ENCODE measurements at regions not wholly inside any gene's neighbourhood (a gene's known extent, or its start where the extent isn't known, plus 50 kb on each side); places are given as distances from the start of the nearest gene placed in this dataset.

- Histone ChIP-seq H3K4me3 (no peak overlapping the region), H3K27me3 (replicated peaks) (no peaks in the 10 kb centered on the region; the same call in 1 of the 2 replicates), H3K9me3 (replicated peaks) (peaks cover 9% of the 10 kb centered on the region), H3K36me3 (no peaks in the 10 kb centered on the region), H3K4me1 (replicated peaks) (no peaks in the 10 kb centered on the region), H3K27ac (no peak overlapping the region)
- no peak for DNase-seq (ENCODE audit: low read depth in 1 of 2, low spot score in 2 of 2)
These were observed 1245.7 kb upstream of the LRRTM1 start for GRCh38 chr2:81550277-81550676.

- H3K27me3 ChIP-seq (replicated peaks), result no peaks in the 10 kb centered on the region
- H3K9me3 ChIP-seq (replicated peaks), result peaks cover 9% of the 10 kb centered on the region
- no peaks in the 10 kb centered on the region for H3K36me3 ChIP-seq
- DNase-seq (ENCODE audit: low read depth in 1 of 2, low spot score in 2 of 2), result no peak
- no peaks in the 10 kb centered on the region for H3K4me1 ChIP-seq (replicated peaks)
- no peak overlapping the region for H3K4me3 ChIP-seq
- no peak overlapping the region for H3K27ac ChIP-seq
These were observed 1245.1 kb upstream of the LRRTM1 start for GRCh38 chr2:81549646-81550045.

GRCh38 chr2:81545626-81546025 lies 1241.1 kb upstream of the LRRTM1 start:
- Histone ChIP-seq H3K27ac (no peak overlapping the region), H3K9me3 (replicated peaks) (peaks cover 5% of the 10 kb centered on the region), H3K4me1 (replicated peaks) (no peaks in the 10 kb centered on the region), H3K36me3 (no peaks in the 10 kb centered on the region), H3K4me3 (no peak overlapping the region), H3K27me3 (replicated peaks) (no peaks in the 10 kb centered on the region)
- no peak for DNase-seq (ENCODE audit: low read depth in 1 of 2, low spot score in 2 of 2)

GRCh38 chr2:81542119-81542518 lies 1237.6 kb upstream of the LRRTM1 start:
- Histone ChIP-seq H3K27ac (no peak overlapping the region), H3K27me3 (replicated peaks) (no peaks in the 10 kb centered on the region)

GRCh38 chr2:81529944-81530343 lies 1225.4 kb upstream of the LRRTM1 start:
- H3K27me3 ChIP-seq (replicated peaks), result no peaks in the 10 kb centered on the region
- no peak overlapping the region for H3K27ac ChIP-seq
- peaks cover 4% of the 10 kb centered on the region; the same call in 1 of the 2 replicates for H3K9me3 ChIP-seq (replicated peaks)

More at GRCh38 chr2:81542119-81542518, 1237.6 kb upstream of the LRRTM1 start:
- Histone ChIP-seq H3K9me3 (replicated peaks) (no peaks in the 10 kb centered on the region), H3K4me3 (no peak overlapping the region), H3K36me3 (no peaks in the 10 kb centered on the region), H3K4me1 (replicated peaks) (no peaks in the 10 kb centered on the region)
- no peak for DNase-seq (ENCODE audit: low read depth in 1 of 2, low spot score in 2 of 2)

GRCh38 chr2:81528852-81529480 lies 1224.4 kb upstream of the LRRTM1 start:
- no peak for DNase-seq (ENCODE audit: low read depth in 1 of 2, low spot score in 2 of 2)
- no peaks in the 10 kb centered on the region for H3K4me1 ChIP-seq (replicated peaks)
- H3K36me3 ChIP-seq, result no peaks in the 10 kb centered on the region

More at GRCh38 chr2:81529944-81530343, 1225.4 kb upstream of the LRRTM1 start:
- no peak for DNase-seq (ENCODE audit: low read depth in 1 of 2, low spot score in 2 of 2)
- Histone ChIP-seq H3K4me3 (no peak overlapping the region), H3K4me1 (replicated peaks) (no peaks in the 10 kb centered on the region), H3K36me3 (no peaks in the 10 kb centered on the region)

GRCh38 chr2:81523344-81523743 lies 1218.8 kb upstream of the LRRTM1 start:
- no peaks in the 10 kb centered on the region for H3K27me3 ChIP-seq (replicated peaks)
- H3K4me1 ChIP-seq (replicated peaks), result no peaks in the 10 kb centered on the region
- H3K9me3 ChIP-seq (replicated peaks), result peaks cover 4% of the 10 kb centered on the region; the same call in 1 of the 2 replicates
- no peaks in the 10 kb centered on the region for H3K36me3 ChIP-seq
- H3K27ac ChIP-seq, result no peak overlapping the region
- no peak overlapping the region for H3K4me3 ChIP-seq
- DNase-seq (ENCODE audit: low read depth in 1 of 2, low spot score in 2 of 2), result no peak

More at GRCh38 chr2:81528852-81529480, 1224.4 kb upstream of the LRRTM1 start:
- H3K9me3 ChIP-seq (replicated peaks), result peaks cover 4% of the 10 kb centered on the region; the same call in 1 of the 2 replicates
- H3K27me3 ChIP-seq (replicated peaks), result no peaks in the 10 kb centered on the region
- no peak overlapping the region for H3K27ac ChIP-seq
- H3K4me3 ChIP-seq, result no peak overlapping the region

- H3K9me3 ChIP-seq (replicated peaks), result no peaks in the 10 kb centered on the region; the same call in none of the 2 replicates
- H3K4me3 ChIP-seq, result no peak overlapping the region
- H3K27ac ChIP-seq, result no peak overlapping the region
- no peaks in the 10 kb centered on the region for H3K4me1 ChIP-seq (replicated peaks)
- no peak for DNase-seq (ENCODE audit: low read depth in 1 of 2, low spot score in 2 of 2)
- H3K27me3 ChIP-seq (replicated peaks), result no peaks in the 10 kb centered on the region
- H3K36me3 ChIP-seq, result no peaks in the 10 kb centered on the region
These were observed 1208.8 kb upstream of the LRRTM1 start for GRCh38 chr2:81513328-81513727.

GRCh38 chr2:81505586-81505985 lies 1201.0 kb upstream of the LRRTM1 start:
- Histone ChIP-seq H3K4me1 (replicated peaks) (no peaks in the 10 kb centered on the region), H3K9me3 (replicated peaks) (no peaks in the 10 kb centered on the region; the same call in 1 of the 2 replicates), H3K4me3 (no peak overlapping the region), H3K27me3 (replicated peaks) (no peaks in the 10 kb centered on the region), H3K36me3 (no peaks in the 10 kb centered on the region), H3K27ac (no peak overlapping the region)
- no peak for DNase-seq (ENCODE audit: low read depth in 1 of 2, low spot score in 2 of 2)

GRCh38 chr2:81495556-81495955 lies 1191.0 kb upstream of the LRRTM1 start:
- no peaks in the 10 kb centered on the region for H3K36me3 ChIP-seq
- H3K4me3 ChIP-seq, result no peak overlapping the region
- H3K27me3 ChIP-seq (replicated peaks), result no peaks in the 10 kb centered on the region
- no peaks in the 10 kb centered on the region for H3K4me1 ChIP-seq (replicated peaks)
- H3K9me3 ChIP-seq (replicated peaks), result peaks cover 8% of the 10 kb centered on the region; the same call in 1 of the 2 replicates
- DNase-seq (ENCODE audit: low read depth in 1 of 2, low spot score in 2 of 2), result no peak
- H3K27ac ChIP-seq, result no peak overlapping the region

GRCh38 chr2:81483254-81483653 lies 1178.7 kb upstream of the LRRTM1 start:
- Histone ChIP-seq H3K4me3 (no peak overlapping the region), H3K9me3 (replicated peaks) (no peaks in the 10 kb centered on the region; the same call in 1 of the 2 replicates), H3K27ac (no peak overlapping the region), H3K4me1 (replicated peaks) (no peaks in the 10 kb centered on the region), H3K27me3 (replicated peaks) (no peaks in the 10 kb centered on the region), H3K36me3 (no peaks in the 10 kb centered on the region)
- DNase-seq (ENCODE audit: low read depth in 1 of 2, low spot score in 2 of 2), result no peak

- Histone ChIP-seq H3K27me3 (replicated peaks) (no peaks in the 10 kb centered on the region), H3K9me3 (replicated peaks) (no peaks in the 10 kb centered on the region; the same call in 1 of the 2 replicates), H3K36me3 (no peaks in the 10 kb centered on the region), H3K4me1 (replicated peaks) (no peaks in the 10 kb centered on the region), H3K4me3 (no peak overlapping the region), H3K27ac (no peak overlapping the region)
- no peak for DNase-seq (ENCODE audit: low read depth in 1 of 2, low spot score in 2 of 2)
These were observed 1177.4 kb upstream of the LRRTM1 start for GRCh38 chr2:81481994-81482368.

- DNase-seq (ENCODE audit: low read depth in 1 of 2, low spot score in 2 of 2), result no peak
These were observed 1176.9 kb upstream of the LRRTM1 start for GRCh38 chr2:81481242-81481993.

GRCh38 chr2:81467096-81467495 lies 1162.5 kb upstream of the LRRTM1 start:
- no peaks in the 10 kb centered on the region for H3K27me3 ChIP-seq (replicated peaks)
- no peak for DNase-seq (ENCODE audit: low read depth in 1 of 2, low spot score in 2 of 2)
- H3K36me3 ChIP-seq, result no peaks in the 10 kb centered on the region
- H3K9me3 ChIP-seq (replicated peaks), result peaks cover 7% of the 10 kb centered on the region; the same call in 1 of the 2 replicates
- no peaks in the 10 kb centered on the region for H3K4me1 ChIP-seq (replicated peaks)
- H3K27ac ChIP-seq, result no peak overlapping the region
- H3K4me3 ChIP-seq, result no peak overlapping the region

More at GRCh38 chr2:81481242-81481993, 1176.9 kb upstream of the LRRTM1 start:
- Histone ChIP-seq H3K36me3 (no peaks in the 10 kb centered on the region), H3K4me3 (no peak overlapping the region), H3K4me1 (replicated peaks) (no peaks in the 10 kb centered on the region), H3K27ac (no peak overlapping the region), H3K9me3 (replicated peaks) (no peaks in the 10 kb centered on the region; the same call in 1 of the 2 replicates), H3K27me3 (replicated peaks) (no peaks in the 10 kb centered on the region)
